ENCODE measurements at regions not wholly inside any gene's neighbourhood (a gene's known extent, or its start where the extent isn't known, plus 50 kb on each side); places are given as distances from the start of the nearest gene placed in this dataset.
"Not testable (repeated sequence)": the region's sequence is repeated elsewhere in the genome, so short reads cannot be mapped to it uniquely, and the experiment has no call there.

DNA sequence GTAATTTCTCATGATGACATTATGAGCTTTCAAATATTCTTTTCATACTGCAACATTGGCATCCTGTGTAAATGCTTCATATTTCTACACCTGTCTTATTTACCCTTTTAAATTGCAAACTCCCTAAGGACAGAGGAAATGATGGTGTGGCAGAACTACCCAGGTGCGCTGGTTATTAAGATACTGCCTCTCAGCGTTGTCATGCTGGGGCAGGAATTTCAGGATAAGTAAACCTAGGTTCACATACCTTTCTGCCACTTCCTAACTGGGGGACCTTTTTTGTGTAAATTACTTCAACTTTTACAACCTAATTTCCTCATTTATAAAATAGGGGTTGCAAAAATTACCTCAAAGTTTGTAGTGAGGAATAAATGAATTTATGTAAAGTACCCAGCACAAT is 137.7 kb upstream of the NBPF26 start:
- H3K27me3 ChIP-seq; H3K4me1 ChIP-seq; H3K36me3 ChIP-seq; DNase-seq; H3K4me3 ChIP-seq (ENCODE audit: low read depth, low read length); H3K9me3 ChIP-seq: not testable (repeated sequence)

DNA sequence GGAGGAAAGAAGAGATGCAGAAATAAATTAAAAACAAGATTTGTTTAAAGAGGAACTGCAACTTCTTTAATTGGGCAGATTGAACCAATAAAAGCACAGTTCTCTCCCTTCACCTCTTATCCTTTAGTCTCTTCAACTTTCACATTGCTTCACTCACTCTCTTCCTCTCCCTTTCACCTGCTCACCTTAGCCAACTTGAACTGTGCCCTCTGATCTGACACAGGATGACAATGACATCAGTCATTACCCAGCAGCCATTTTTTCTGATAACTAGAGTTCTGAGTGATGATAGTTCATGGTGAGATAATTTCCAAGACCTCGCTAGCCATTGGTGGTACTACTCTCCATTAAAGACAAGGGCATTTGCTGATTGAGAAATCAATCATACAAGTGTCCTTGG is 134.9 kb upstream of the NBPF26 start:
- H3K36me3 ChIP-seq; H3K4me3 ChIP-seq (ENCODE audit: low read depth, low read length); H3K4me1 ChIP-seq; H3K9me3 ChIP-seq; H3K27me3 ChIP-seq; DNase-seq: not testable (repeated sequence)

DNA sequence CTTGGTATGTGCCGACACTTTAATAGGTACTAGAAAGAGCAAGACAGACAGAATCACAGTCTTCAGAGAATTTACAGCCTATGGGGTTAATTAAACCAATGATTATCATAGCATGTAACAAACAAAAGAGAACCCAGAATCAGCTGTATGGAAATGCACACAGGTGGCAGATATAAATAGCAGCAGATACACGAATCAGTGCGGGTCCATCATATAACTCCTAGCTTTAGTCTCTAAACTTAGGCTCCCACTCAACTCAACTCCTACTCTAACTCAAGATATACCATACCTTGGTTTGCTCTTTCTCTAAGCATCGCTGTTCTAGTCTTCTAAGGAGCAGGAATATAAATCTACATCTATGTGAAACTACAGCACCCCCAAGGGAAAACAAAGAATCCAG is 132.0 kb upstream of the NBPF26 start:
- DNase-seq; H3K36me3 ChIP-seq; H3K4me1 ChIP-seq; H3K4me3 ChIP-seq (ENCODE audit: low read depth, low read length); H3K9me3 ChIP-seq; H3K27me3 ChIP-seq: not testable (repeated sequence)

DNA sequence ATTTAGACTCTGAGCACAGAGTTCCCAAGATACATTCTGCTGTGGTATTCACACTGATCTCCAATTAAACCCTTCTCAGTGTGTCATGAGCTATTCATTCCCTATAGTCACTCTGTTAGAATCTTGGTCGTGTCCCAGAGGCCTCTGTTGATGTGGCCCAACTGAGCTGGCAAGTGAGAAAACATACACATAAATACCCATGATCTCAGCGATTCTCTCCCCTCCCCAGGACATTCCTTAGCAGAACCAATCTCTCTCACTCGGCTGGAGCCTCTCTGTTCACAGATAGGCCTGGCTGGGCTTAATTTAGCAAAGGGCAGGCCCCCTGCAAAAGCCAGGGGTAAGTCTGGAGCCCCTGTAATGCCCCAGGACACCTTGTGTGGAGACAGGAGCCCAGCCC is 130.8 kb upstream of the NBPF26 start:
- H3K27me3 ChIP-seq; H3K4me1 ChIP-seq; H3K4me3 ChIP-seq (ENCODE audit: low read depth, low read length); H3K36me3 ChIP-seq; DNase-seq; H3K9me3 ChIP-seq: not testable (repeated sequence)

DNA sequence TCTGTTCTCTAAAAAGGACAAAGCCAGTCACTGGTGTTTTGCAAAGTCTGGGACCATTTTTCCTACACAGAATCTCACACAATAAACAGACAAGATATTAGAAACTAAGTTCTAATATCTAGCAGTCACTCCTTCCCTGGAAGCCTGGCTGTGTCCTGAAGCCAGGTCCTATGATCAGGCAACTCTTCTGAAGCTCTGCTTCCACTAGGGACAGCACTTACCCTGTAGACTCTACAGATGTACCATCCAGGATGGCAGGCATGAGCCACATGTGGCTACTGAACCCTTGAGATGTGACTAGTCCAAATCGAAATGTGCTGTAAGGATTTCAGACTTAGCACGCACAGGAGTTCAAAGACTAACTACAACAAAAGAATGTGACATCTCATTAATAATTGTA is 130.1 kb upstream of the NBPF26 start:
- DNase-seq; H3K9me3 ChIP-seq; H3K36me3 ChIP-seq; H3K4me1 ChIP-seq; H3K4me3 ChIP-seq (ENCODE audit: low read depth, low read length); H3K27me3 ChIP-seq: not testable (repeated sequence)

DNA sequence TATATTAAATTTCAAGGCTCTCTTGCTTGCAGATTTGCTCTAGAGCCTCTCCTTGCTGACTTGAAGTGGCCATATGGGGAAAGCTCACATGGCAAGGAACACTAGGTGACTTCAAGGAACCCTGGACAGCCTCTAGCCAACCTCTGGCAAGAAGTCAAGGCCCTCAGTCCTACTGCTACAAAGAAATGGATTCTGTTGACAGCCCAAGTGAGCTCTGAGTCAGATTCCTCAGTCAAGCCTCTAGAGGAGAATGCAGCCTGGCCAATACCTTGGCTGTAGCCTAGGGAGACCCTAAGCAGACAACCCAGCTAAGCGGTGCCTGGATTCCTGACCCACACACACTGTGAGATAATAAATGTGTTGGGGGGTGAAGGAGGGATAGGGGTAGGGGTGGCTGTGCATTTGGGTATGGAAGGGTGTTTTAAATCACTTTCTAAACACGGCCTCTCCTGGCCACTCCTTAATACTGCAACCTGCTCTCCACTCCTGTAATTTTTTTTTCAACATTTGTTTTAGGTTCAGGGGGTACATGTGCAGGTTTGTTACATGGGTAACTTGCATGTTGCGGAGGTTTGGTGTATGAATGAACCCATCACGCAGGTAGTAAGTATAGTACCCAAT is 125.3 kb upstream of the NBPF26 start:
- not testable (repeated sequence) for H3K9me3 ChIP-seq, H3K4me1 ChIP-seq, H3K27me3 ChIP-seq

DNA sequence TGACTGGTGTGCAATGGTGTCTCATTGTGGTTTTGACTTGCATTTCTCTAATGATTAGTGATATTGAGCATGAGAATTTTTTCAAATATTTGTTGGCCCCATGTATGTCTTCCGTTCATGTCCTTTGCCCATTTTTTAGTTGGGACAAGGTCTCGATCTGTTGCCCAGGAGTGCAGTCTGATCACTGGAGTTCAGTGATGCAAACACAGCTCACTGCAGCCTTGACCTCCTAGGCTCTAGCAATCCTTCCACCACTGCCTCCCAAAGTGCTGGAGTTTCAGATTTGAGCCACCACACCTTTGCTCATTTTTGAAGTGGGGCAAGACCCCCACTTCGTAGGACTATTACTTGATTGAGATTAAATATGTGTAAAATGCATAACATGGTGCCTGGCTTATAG is 124.2 kb upstream of the NBPF26 start:
- DNase-seq; H3K4me3 ChIP-seq (ENCODE audit: low read depth, low read length); H3K4me1 ChIP-seq; H3K27me3 ChIP-seq; H3K36me3 ChIP-seq; H3K9me3 ChIP-seq: not testable (repeated sequence)

More for the DNA sequence above, 125.3 kb upstream of the NBPF26 start:
- DNase-seq; H3K4me3 ChIP-seq (ENCODE audit: low read depth, low read length); H3K36me3 ChIP-seq: not testable (repeated sequence)

DNA sequence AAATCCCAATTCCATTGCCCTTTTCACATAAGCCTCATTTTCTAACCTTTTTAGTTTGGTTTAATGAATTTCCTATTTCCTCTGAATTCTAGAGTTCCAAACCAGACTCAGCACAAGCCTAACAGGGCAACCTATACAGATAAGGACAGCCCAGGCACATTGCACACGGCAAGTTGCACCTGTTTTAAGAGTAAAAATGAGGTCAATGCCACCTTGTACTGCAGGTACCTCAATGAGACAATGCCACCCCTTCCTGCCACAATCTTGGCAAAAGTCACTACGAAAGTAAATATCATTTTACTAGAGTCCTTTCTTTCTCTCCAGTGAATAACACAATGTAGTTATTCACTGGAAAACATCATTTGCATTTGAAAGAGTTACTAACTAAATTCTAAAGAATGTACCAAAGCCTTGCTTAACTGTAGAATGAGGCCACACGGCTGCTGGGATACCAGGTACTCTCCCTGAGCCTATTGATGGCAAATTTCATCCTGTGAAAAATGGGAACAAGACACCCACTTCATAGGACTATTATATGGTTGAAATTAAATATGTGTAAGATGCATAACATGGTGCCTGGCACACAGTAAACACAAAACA is 123.2 kb upstream of the NBPF26 start:
- not testable (repeated sequence) for H3K27me3 ChIP-seq; H3K4me3 ChIP-seq (ENCODE audit: low read depth, low read length); H3K9me3 ChIP-seq; H3K36me3 ChIP-seq; H3K4me1 ChIP-seq; DNase-seq

DNA sequence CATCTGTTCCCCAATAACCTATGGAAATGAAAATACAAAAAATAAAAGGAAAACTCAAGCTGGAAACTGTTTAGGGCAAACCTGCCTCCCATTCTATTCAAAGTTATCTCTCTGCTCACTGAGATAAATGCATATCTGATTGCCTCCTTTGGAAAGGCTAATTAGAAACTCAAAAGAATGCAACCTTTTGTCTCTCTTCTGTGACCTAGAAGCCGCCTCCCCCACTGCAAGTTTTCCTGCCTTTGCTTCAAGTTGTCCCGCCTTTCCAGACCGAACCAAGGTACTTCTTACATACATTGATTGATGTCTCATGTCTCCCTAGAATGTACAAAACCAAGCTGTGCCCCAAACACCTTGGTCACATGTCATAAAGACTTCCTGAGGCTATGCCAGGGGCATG is 115.9 kb upstream of the NBPF26 start:
- H3K4me1 ChIP-seq; H3K27me3 ChIP-seq; H3K9me3 ChIP-seq; H3K36me3 ChIP-seq; DNase-seq; H3K4me3 ChIP-seq (ENCODE audit: low read depth, low read length): not testable (repeated sequence)

DNA sequence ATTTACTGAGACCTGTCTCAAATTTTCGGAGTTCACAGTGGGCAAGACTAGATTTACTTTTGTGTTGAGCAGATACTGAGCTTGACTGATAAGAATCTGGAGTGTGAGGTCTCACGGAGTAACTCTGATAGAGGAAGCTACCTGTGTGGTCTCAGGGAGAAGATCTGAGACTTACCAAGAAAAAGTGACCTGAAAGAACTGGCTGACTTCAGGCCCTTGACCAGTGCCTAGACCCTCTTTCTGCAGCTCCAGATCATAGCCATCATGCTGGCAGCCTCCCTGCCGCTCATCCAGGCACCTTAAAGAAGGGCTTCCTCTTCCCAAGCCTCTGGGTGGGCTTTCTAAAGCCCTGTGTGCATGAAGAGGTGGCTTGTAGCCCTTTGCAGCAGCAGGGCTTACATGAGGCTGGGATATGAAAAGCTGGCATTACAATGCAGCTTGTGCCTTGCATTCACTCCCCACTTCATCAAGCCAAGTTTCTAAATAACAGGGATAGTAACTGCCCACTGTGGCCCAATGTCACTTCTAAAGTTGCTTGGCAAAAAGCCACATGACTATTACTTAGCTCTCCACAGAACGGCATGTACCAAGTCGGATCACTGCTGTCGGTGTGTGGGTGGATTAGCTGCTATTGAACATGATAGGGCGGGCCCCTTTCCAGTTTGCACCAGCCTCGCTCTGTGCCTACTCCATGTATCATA is 115.3 kb upstream of the NBPF26 start:
- H3K27me3 ChIP-seq; H3K36me3 ChIP-seq; DNase-seq; H3K4me3 ChIP-seq (ENCODE audit: low read depth, low read length); H3K9me3 ChIP-seq; H3K4me1 ChIP-seq: not testable (repeated sequence)

DNA sequence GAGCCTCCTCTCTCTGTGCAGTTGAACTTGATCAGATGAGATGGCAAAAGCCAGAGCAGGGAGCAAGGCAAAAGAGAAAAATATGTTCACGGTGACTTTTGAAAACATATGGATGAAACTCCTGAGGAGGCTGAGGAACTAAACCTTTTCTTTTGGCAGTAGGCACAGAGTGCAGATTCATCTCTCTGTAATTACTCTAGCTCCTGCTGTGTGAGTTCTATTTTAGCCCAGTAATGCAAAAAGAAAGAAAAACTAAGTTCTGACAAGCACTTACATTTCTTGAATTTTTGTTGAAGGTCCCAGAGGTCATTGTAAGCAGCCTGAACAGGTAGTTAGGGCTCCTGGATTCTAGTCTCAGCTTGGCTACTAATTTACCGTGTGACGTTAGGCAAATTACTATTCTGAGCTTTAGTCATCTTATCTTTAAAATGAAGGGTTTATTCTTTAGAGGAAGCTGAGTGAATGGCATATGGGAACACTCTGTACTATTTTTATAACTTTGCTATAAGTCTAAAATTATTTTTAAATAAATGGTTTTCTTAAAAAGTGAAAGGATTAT is 114.7 kb upstream of the NBPF26 start:
- not testable (repeated sequence) for H3K4me3 ChIP-seq (ENCODE audit: low read depth, low read length); H3K9me3 ChIP-seq; H3K27me3 ChIP-seq; H3K4me1 ChIP-seq; DNase-seq; H3K36me3 ChIP-seq

DNA sequence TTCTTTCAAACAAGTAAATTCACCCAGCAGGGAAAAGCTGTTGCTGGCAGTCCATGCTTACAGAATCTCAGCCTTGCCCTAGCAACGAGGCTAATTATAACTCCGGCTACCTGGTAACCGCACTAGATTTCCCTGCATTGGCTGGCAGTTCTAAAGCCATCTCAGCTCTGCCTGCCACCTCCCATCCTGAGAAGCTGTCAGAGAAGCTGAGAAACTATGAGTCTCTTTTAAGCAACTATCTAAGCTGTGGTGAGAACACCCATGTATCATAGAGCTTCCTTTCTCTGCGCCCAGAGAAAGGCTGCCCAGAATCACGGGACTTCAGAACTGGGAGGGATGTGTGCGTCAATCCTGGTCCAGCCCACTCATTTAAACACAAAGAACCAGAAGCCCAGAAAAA is 113.9 kb upstream of the NBPF26 start:
- H3K27me3 ChIP-seq; H3K36me3 ChIP-seq; H3K4me1 ChIP-seq; DNase-seq; H3K4me3 ChIP-seq (ENCODE audit: low read depth, low read length); H3K9me3 ChIP-seq: not testable (repeated sequence)

DNA sequence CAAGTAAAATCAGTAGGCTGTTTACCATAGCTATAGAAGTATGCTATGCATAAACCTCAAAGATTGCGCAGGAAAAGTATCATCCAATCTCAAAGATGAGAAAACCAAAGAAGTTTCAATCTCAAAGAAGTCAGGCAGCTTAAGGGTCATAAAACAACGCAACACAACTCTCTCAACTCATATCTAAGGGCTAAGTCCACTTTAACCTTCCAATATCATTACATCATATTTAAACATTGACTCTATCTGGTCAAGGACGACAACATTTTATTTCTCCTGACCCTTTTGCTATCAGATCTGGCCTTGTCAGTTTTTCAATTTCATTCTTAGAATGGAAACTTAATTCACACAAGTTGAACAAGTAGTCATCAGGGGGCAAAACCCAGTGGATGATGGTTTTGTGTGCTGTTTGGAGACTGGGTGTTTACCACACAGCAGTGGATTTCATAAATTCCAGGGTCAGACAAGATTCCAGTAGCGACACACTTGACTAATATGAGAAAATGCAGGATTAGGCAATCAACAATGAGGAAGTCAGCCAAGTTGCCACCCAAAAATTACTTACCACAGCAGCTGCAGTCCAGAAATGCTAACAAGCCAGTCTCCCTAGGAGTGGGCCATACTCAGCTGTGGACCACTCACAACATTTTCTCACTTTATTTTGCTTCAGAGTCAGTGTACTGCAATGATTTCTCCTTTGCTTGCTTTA is 108.7 kb upstream of the NBPF26 start:
- not testable (repeated sequence) for H3K4me1 ChIP-seq; DNase-seq; H3K4me3 ChIP-seq (ENCODE audit: low read depth, low read length); H3K27me3 ChIP-seq; H3K9me3 ChIP-seq; H3K36me3 ChIP-seq

DNA sequence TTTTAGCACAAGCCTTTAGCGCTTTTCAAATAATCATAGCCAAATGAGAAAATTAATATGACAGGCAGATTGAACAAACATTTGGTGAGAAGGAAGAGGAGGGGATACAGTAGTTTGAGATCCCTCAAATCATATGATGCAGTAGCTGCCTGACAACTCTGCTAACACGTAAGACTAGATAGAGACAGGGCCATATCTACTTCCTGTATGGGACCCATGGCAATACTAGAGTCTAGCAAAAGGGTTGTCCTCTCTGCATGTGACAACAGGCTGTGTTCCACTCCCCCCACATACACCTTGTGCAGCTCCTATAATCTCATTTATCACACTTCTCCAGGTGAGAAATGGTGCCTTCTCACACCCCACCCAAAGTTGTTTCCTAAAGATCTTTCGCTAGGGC is 106.3 kb upstream of the NBPF26 start:
- H3K27me3 ChIP-seq; H3K4me3 ChIP-seq (ENCODE audit: low read depth, low read length); DNase-seq; H3K36me3 ChIP-seq; H3K9me3 ChIP-seq; H3K4me1 ChIP-seq: not testable (repeated sequence)

DNA sequence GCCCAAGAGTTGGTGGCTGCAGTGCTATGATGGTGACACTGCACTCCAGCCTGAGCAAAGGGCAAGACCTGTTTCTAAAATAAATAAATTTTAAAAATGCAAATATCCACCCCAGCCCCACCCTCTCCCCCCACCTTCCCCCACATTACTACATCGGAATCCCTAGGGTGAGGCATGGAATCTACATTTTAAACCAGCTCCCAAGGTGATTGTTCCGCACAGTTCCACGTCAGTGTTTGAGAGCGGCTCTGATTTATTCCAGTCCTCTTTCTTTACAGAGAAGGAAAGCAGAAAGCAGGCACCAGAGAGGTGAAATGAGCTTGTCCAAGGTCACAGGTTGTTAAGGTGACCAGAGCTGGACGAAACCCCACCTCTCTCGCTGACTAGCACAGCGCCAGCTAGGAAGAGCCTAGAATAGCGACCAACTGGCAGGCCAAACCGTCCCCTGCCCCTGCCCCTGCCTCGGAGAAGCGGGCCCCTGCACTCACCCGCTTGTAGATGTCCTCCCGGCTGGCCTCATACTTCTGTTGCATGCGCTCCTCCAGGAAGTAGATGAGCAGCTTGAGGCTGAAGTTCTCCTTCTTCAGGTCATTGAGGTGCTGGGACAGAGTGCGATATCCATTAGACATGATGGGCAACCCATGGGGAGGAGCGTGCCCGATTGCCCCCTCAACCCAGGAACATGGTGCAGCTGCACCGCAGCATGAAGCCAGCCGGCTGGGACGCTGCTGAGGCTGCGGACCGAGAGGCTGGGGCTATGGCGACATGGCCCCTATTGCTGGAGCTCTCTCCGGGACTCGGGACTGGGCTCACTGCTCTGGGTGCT is 103.7 kb upstream of the NBPF26 start:
- not testable (repeated sequence) for H3K27me3 ChIP-seq

More for the DNA sequence above, 103.7 kb upstream of the NBPF26 start:
- not testable (repeated sequence) for H3K9me3 ChIP-seq; H3K36me3 ChIP-seq; H3K4me3 ChIP-seq (ENCODE audit: low read depth, low read length); H3K4me1 ChIP-seq; DNase-seq

All from BE2C (cell line).